ENCODE measurements at regions not wholly inside any gene's neighbourhood (a gene's known extent, or its start where the extent isn't known, plus 50 kb on each side); places are given as distances from the start of the nearest gene placed in this dataset.

- Mint-ChIP-seq H3K4me3 (no peak overlapping the region), H3K36me3 (ENCODE audit: low read depth) (no peaks in the 10 kb centered on the region), H3K27me3 (ENCODE audit: insufficient read depth) (no peaks in the 10 kb centered on the region), H3K9me3 (peaks cover 7% of the 10 kb centered on the region), H3K4me1 (ENCODE audit: low read depth) (no peaks in the 10 kb centered on the region), H3K27ac (no peak overlapping the region)
- DNase-seq: no peak
- no peak for TF ChIP-seq CTCF (IDR thresholded peaks at IDR 0.05)
These were observed 61.8 kb upstream of the C10orf90 start for GRCh38 chr10:126732308-126732707.

- H3K36me3 Mint-ChIP-seq (ENCODE audit: low read depth): no peaks in the 10 kb centered on the region
- no peaks in the 10 kb centered on the region for H3K4me1 Mint-ChIP-seq (ENCODE audit: low read depth)
- H3K4me3 Mint-ChIP-seq: no peak overlapping the region
- no peak overlapping the region for H3K27ac Mint-ChIP-seq
- H3K9me3 Mint-ChIP-seq: peaks cover 4% of the 10 kb centered on the region; the same call in 1 of the 2 replicates
- no peak for TF ChIP-seq CTCF (IDR thresholded peaks at IDR 0.05)
- DNase-seq: no peak
- no peaks in the 10 kb centered on the region for H3K27me3 Mint-ChIP-seq (ENCODE audit: insufficient read depth)
These were observed 62.4 kb upstream of the C10orf90 start for GRCh38 chr10:126732868-126733267.

- no peak for TF ChIP-seq CTCF (IDR thresholded peaks at IDR 0.05)
- H3K9me3 Mint-ChIP-seq: peaks cover 4% of the 10 kb centered on the region; the same call in 1 of the 2 replicates
- no peaks in the 10 kb centered on the region for H3K36me3 Mint-ChIP-seq (ENCODE audit: low read depth)
- no peaks in the 10 kb centered on the region for H3K27me3 Mint-ChIP-seq (ENCODE audit: insufficient read depth)
- no peaks in the 10 kb centered on the region for H3K4me1 Mint-ChIP-seq (ENCODE audit: low read depth)
- H3K4me3 Mint-ChIP-seq: no peak overlapping the region
- no peak overlapping the region for H3K27ac Mint-ChIP-seq
- no peak for DNase-seq
These were observed 63.5 kb upstream of the C10orf90 start for GRCh38 chr10:126734015-126734414.

- no peak for TF ChIP-seq CTCF (IDR thresholded peaks at IDR 0.05)
- Mint-ChIP-seq H3K27me3 (ENCODE audit: insufficient read depth) (no peaks in the 10 kb centered on the region), H3K27ac (no peak overlapping the region), H3K9me3 (peaks cover 4% of the 10 kb centered on the region; the same call in 1 of the 2 replicates), H3K4me1 (ENCODE audit: low read depth) (no peaks in the 10 kb centered on the region), H3K4me3 (no peak overlapping the region), H3K36me3 (ENCODE audit: low read depth) (no peaks in the 10 kb centered on the region)
- no peak for DNase-seq
These were observed 64.5 kb upstream of the C10orf90 start for GRCh38 chr10:126734967-126735366.

GRCh38 chr10:126736142-126736541, 65.6 kb upstream of the C10orf90 start:
- no peaks in the 10 kb centered on the region for H3K4me1 Mint-ChIP-seq (ENCODE audit: low read depth)
- no peak for DNase-seq
- H3K36me3 Mint-ChIP-seq (ENCODE audit: low read depth): no peaks in the 10 kb centered on the region
- H3K27ac Mint-ChIP-seq: no peak overlapping the region
- H3K4me3 Mint-ChIP-seq: no peak overlapping the region
- TF ChIP-seq CTCF (IDR thresholded peaks at IDR 0.05): no peak
- H3K27me3 Mint-ChIP-seq (ENCODE audit: insufficient read depth): no peaks in the 10 kb centered on the region
- peaks cover 3% of the 10 kb centered on the region; the same call in 1 of the 2 replicates for H3K9me3 Mint-ChIP-seq

GRCh38 chr10:126736727-126737126, 66.2 kb upstream of the C10orf90 start:
- Mint-ChIP-seq H3K4me1 (ENCODE audit: low read depth) (no peaks in the 10 kb centered on the region), H3K27me3 (ENCODE audit: insufficient read depth) (no peaks in the 10 kb centered on the region), H3K36me3 (ENCODE audit: low read depth) (no peaks in the 10 kb centered on the region), H3K27ac (no peak overlapping the region), H3K4me3 (no peak overlapping the region), H3K9me3 (no peaks in the 10 kb centered on the region; the same call in 1 of the 2 replicates)
- no peak for TF ChIP-seq CTCF (IDR thresholded peaks at IDR 0.05)
- DNase-seq: no peak

All from HFFc6 (cell line).